Caco-2 (cell line): ENCODE measurements at regions not wholly inside any gene's neighbourhood (a gene's known extent, or its start where the extent isn't known, plus 50 kb on each side); places are given as distances from the start of the nearest gene placed in this dataset.

Experiments used
- BruUV-seq: library from RNA; stranded (reverse); fragments of 400-500 nt; replicated peaks from 2 replicates; lab custom pipeline; 2021; lab: Mats Ljungman, UMichigan
- CTCF ChIA-PET: fragments of 300-600 bp; sonication (Branson Sonifier 250); formaldehyde crosslinking; loops from one replicate; lab custom pipeline; 2022; ENCODE audit warnings: antibody characterized with exemption; lab: Charles Lee
- POLR2A ChIA-PET: fragments of 300-600 bp; sonication (Branson Sonifier 250); formaldehyde crosslinking; loops from one replicate; lab custom pipeline; 2022; ENCODE audit warnings: antibody characterized with exemption; lab: Charles Lee
- DNase-seq, 2 experiments: peaks; one replicate each; pipeline versions ENCODE4 v3.0.0 to v3.0.0-alpha.2; 2020 to 2022
- H3K27me3 ChIP-seq: replicated peaks from 2 replicates; pipeline ENCODE4 v1.6.0; 2011; ENCODE audit warnings: low read length; ENCODE audit not compliant: control insufficient read depth, insufficient read depth
- H3K36me3 ChIP-seq: 2 replicates; pipeline ENCODE4 v1.5.1; 2011; ENCODE audit warnings: low read length; ENCODE audit not compliant: control insufficient read depth, insufficient read depth
- H3K4me1 ChIP-seq: fragments of 250-450 bp; sonication (Bioruptor Pico); 2 replicates; pipeline ENCODE4 v1.5.1; 2020; ENCODE audit warnings: mild to moderate bottlenecking
- H3K4me3 ChIP-seq: 2 replicates; pipeline ENCODE4 v1.5.1; 2011; ENCODE audit warnings: low read depth, mild to moderate bottlenecking, control low read depth, low read length
- H3K9me3 ChIP-seq: fragments of 250-450 bp; sonication (Bioruptor Pico); 2 replicates; pipeline ENCODE4 v1.5.1; 2020; ENCODE audit warnings: mild to moderate bottlenecking, moderate library complexity
- H3K27ac Mint-ChIP-seq: one replicate; pipeline ENCODE4 v1.8.0; 2022; ENCODE audit warnings: mixed read lengths; ENCODE audit not compliant: unreplicated experiment
- H3K27me3 Mint-ChIP-seq: one replicate; pipeline ENCODE4 v1.8.0; 2022; ENCODE audit warnings: mixed read lengths; ENCODE audit not compliant: insufficient read depth, unreplicated experiment
- H3K36me3 Mint-ChIP-seq: one replicate; pipeline ENCODE4 v1.8.0; 2022; ENCODE audit warnings: mild to moderate bottlenecking, mixed read lengths; ENCODE audit not compliant: insufficient read depth, unreplicated experiment
- H3K4me1 Mint-ChIP-seq: one replicate; pipeline ENCODE4 v1.8.0; 2022; ENCODE audit warnings: low read depth, mixed read lengths; ENCODE audit not compliant: unreplicated experiment
- H3K4me3 Mint-ChIP-seq: one replicate; pipeline ENCODE4 v1.8.0; 2022; ENCODE audit warnings: mild to moderate bottlenecking, moderate library complexity, mixed read lengths; ENCODE audit not compliant: unreplicated experiment
- H3K9me3 Mint-ChIP-seq: one replicate; pipeline ENCODE4 v1.8.0; 2022; ENCODE audit warnings: mixed read lengths; ENCODE audit not compliant: unreplicated experiment
- intact Hi-C: fragments of 100-400 bp; cut with micrococcal nuclease; formaldehyde crosslinking; loops from one replicate; pipeline ENCODE4 v1.10.0; 2022; ENCODE audit not compliant: unreplicated experiment
- TF ChIP-seq, protein P1 (sequence below), 2 experiments: fragments of 200-600 bp in 1 of 2; IDR thresholded peaks; 1 replicate in 1 of 2; 2 replicates in 1 of 2; pipeline versions ENCODE4 v1.5.1 to v1.8.0; 2011 to 2022; ENCODE audit warnings: antibody characterized with exemption in 1 of 2, control low read depth in 1 of 2, inconsistent platforms in 1 of 2, low read depth in 1 of 2, low read length in 1 of 2, mild to moderate bottlenecking in 1 of 2, moderate library complexity in 1 of 2; ENCODE audit not compliant: insufficient read depth in 1 of 2, severe bottlenecking in 1 of 2, unreplicated experiment in 1 of 2

DNA sequence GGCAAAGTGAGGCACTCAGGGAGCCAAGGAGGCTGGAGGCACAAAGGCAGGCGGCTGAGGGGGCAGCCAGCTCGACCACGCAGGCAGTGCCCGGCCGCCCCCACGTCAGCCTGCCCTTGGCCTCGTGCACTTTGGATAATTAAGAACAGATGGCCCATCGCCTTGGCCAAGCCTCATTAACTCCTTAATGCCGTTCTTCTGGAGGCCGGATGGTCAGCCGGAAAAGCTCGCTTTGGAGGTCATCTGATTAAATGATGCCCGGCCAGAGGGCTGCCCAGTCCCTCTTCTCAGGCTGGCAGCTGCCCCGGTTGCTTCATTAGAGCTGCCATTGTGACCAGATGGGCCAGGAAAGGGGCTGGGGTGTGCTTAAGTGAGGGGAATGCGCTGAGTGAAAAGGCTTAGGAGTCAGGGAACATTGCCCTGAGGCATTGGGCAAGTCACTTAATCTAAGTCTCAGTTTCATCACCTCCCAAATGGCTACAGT, 364.0 kb downstream of the NPIPA8 start:
- Histone ChIP-seq H3K4me3 (no peak overlapping the region), H3K4me1 (no peaks in the 10 kb centered on the region), H3K27me3 (no peaks in the 10 kb centered on the region), H3K36me3 (no peaks in the 10 kb centered on the region), H3K9me3 (no peaks in the 10 kb centered on the region)
- Mint-ChIP-seq H3K9me3 (peaks cover 2% of the 10 kb centered on the region), H3K4me1 (no peaks in the 10 kb centered on the region), H3K27me3 (peaks cover 3% of the 10 kb centered on the region), H3K4me3 (no peak overlapping the region), H3K36me3 (no peaks in the 10 kb centered on the region), H3K27ac (no peak overlapping the region)
- POLR2A ChIA-PET = no interaction called here
- CTCF ChIA-PET = no interaction called here
- no peak for DNase-seq
- BruUV-seq = no TSS peak
- TF ChIP-seq, protein P1, sequence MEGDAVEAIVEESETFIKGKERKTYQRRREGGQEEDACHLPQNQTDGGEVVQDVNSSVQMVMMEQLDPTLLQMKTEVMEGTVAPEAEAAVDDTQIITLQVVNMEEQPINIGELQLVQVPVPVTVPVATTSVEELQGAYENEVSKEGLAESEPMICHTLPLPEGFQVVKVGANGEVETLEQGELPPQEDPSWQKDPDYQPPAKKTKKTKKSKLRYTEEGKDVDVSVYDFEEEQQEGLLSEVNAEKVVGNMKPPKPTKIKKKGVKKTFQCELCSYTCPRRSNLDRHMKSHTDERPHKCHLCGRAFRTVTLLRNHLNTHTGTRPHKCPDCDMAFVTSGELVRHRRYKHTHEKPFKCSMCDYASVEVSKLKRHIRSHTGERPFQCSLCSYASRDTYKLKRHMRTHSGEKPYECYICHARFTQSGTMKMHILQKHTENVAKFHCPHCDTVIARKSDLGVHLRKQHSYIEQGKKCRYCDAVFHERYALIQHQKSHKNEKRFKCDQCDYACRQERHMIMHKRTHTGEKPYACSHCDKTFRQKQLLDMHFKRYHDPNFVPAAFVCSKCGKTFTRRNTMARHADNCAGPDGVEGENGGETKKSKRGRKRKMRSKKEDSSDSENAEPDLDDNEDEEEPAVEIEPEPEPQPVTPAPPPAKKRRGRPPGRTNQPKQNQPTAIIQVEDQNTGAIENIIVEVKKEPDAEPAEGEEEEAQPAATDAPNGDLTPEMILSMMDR (IDR thresholded peaks at IDR 0.05; ENCODE audit: insufficient read depth in 1 of 2, low read depth in 1 of 2, low read length in 1 of 2, severe bottlenecking in 1 of 2, unreplicated experiment in 1 of 2) = no peak
- intact Hi-C loops = no loop called here

DNA sequence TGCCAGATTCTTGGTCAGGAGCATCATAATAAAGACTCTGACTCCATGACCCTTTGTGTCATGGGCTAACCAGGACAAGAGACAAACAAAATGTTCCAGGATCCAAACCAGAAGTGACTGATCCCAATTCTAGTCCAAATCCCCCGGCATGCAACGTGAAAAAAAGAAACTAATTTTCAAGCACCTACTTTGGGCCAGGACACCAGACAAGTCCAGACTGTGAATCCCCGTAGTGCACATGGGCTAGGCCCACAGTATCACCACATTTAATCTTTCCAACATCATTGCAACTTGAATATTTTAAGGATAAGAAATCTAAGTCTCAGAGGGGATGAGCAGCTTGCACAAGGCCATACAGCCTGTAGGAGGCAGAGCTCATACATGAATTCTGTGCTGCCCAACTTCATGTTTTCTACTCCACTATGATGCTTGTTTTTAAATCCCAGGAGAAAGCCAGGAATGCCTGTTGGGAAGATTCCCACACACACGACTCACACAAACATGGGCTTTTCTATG, 365.7 kb downstream of the NPIPA8 start:
- TF ChIP-seq, protein P1 (IDR thresholded peaks at IDR 0.05; ENCODE audit: insufficient read depth in 1 of 2, low read depth in 1 of 2, low read length in 1 of 2, severe bottlenecking in 1 of 2, unreplicated experiment in 1 of 2) = no peak
- Histone ChIP-seq H3K36me3 (no peaks in the 10 kb centered on the region), H3K4me3 (no peak overlapping the region), H3K9me3 (no peaks in the 10 kb centered on the region), H3K27me3 (no peaks in the 10 kb centered on the region), H3K4me1 (no peaks in the 10 kb centered on the region)
- H3K4me3 Mint-ChIP-seq = no peak overlapping the region
- intact Hi-C loops = no loop called here
- CTCF ChIA-PET = no interaction called here
- BruUV-seq = no TSS peak
- H3K36me3 Mint-ChIP-seq = no peaks in the 10 kb centered on the region
- no peak for DNase-seq
- POLR2A ChIA-PET = no interaction called here
- peaks cover 3% of the 10 kb centered on the region for H3K27me3 Mint-ChIP-seq
- H3K27ac Mint-ChIP-seq = no peak overlapping the region
- H3K4me1 Mint-ChIP-seq = no peaks in the 10 kb centered on the region
- peaks cover 9% of the 10 kb centered on the region for H3K9me3 Mint-ChIP-seq

DNA sequence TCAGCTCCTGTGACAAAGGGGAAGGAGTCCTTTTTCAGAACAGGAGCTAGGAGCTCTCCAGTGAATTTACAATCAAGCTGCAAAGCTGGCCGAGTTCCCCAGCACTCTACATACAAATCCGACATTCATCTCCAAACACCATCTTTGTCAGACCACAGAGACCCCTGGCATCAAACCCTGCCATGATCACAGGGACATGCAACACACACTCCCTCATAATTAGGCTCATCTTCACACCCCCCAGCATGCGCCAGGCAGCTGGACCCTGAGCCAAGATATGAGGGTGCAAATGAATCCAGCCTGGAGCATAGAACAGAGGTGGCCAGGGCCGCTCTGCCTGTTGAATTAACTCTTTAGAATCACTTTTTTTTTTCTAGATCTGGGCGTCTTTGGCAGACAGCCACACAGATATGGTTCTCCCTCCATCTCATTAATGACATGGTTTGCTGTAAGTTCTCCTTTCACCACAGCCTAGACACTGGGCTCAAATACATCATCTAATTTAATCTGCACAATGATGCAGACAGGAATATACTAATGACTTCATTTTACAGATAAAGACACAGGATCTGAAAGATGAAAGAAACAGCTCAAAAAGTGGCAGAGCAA, 366.3 kb downstream of the NPIPA8 start:
- no peaks in the 10 kb centered on the region for H3K9me3 ChIP-seq
- POLR2A ChIA-PET = no interaction called here
- TF ChIP-seq, protein P1 (IDR thresholded peaks at IDR 0.05; ENCODE audit: insufficient read depth in 1 of 2, low read depth in 1 of 2, low read length in 1 of 2, severe bottlenecking in 1 of 2, unreplicated experiment in 1 of 2) = no peak
- H3K36me3 ChIP-seq = no peaks in the 10 kb centered on the region
- Mint-ChIP-seq H3K27me3 (peaks cover 3% of the 10 kb centered on the region), H3K36me3 (no peaks in the 10 kb centered on the region), H3K27ac (no peak overlapping the region), H3K9me3 (peaks cover 9% of the 10 kb centered on the region), H3K4me3 (no peak overlapping the region), H3K4me1 (no peaks in the 10 kb centered on the region)
- CTCF ChIA-PET = no interaction called here
- DNase-seq = no peak
- H3K27me3 ChIP-seq = no peaks in the 10 kb centered on the region
- intact Hi-C loops = no loop called here
- BruUV-seq = no TSS peak
- H3K4me1 ChIP-seq = no peaks in the 10 kb centered on the region
- H3K4me3 ChIP-seq = no peak overlapping the region
